GM19239 (cell line): ENCODE measurements at regions not wholly inside any gene's neighbourhood (a gene's known extent, or its start where the extent isn't known, plus 50 kb on each side); places are given as distances from the start of the nearest gene placed in this dataset.

ENCODE experiments used
- DNase-seq: peaks from one replicate; pipeline ENCODE4 v3.0.0; 2011; ENCODE audit warnings: low spot score; ENCODE audit not compliant: insufficient read length
- FAIRE-seq: peaks from 2 replicates; lab custom pipeline; 2011; peaks lifted over from hg19 to GRCh38; lab: Jason Lieb, UNC

DNA sequence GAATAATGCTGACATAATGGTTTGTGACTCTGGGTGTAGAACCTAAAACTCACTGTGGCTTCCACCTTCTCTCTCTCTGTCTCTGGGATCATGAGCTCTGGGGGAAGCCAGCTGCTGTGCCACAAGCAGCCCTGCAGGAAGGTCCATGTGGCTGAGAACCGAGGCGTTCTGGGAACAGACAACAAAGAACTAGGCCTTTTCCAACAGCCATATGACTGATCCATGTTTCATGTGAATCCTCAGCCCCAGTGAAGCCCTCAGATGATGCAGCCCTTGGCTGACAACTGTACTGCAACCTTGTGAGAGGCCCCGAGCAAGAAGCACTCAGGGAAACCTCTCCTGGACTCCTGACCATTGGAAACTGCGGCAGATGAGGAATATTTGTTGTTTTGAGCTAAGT lies 56.6 kb downstream of the HLA-G start:
- FAIRE-seq (no peak), DNase-seq (no peak)

DNA sequence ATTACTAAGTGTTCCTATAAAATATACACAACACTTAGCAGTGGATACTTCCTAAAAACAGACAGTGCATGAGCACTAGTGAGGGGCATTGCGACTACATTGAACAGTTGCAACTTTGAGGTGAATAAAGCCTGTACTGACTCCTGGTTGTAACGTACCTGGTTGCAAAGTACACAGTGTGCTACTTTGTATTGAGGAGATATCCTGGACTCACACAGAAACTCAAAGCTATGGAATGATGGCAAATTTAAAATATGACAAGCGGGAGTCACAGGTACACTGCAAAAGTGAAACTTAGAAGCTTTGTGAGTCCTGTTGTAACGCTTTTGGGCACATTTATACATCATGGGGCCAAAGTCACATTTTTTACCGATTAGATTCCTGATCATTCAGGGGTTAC lies 55.6 kb upstream of the HLA-A start:
- no peak for DNase-seq
- FAIRE-seq = no peak

DNA sequence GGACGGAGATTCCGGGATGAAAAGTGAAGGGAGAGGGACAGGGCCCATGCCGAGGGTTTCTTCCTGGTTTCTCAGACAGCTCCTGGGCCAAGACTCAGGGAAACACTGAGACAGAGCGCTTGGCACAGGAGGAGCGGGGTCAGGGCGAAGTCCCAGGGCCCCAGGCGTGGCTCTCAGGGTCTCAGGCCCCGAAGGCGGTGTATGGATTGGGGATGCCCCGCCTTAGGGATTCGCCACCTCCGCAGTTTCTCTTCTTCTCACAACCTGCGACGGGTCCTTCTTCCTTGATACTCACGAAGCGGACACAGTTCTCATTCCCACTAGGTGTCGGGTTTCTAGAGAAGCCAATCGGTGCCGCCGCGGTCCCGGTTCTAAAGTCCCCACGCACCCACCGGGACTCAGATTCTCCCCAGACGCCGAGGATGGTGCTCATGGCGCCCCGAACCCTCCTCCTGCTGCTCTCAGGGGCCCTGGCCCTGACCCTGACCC lies 55.0 kb upstream of the HLA-A start:
- FAIRE-seq (peak; percentile 98), DNase-seq (peak; percentile 24)

DNA sequence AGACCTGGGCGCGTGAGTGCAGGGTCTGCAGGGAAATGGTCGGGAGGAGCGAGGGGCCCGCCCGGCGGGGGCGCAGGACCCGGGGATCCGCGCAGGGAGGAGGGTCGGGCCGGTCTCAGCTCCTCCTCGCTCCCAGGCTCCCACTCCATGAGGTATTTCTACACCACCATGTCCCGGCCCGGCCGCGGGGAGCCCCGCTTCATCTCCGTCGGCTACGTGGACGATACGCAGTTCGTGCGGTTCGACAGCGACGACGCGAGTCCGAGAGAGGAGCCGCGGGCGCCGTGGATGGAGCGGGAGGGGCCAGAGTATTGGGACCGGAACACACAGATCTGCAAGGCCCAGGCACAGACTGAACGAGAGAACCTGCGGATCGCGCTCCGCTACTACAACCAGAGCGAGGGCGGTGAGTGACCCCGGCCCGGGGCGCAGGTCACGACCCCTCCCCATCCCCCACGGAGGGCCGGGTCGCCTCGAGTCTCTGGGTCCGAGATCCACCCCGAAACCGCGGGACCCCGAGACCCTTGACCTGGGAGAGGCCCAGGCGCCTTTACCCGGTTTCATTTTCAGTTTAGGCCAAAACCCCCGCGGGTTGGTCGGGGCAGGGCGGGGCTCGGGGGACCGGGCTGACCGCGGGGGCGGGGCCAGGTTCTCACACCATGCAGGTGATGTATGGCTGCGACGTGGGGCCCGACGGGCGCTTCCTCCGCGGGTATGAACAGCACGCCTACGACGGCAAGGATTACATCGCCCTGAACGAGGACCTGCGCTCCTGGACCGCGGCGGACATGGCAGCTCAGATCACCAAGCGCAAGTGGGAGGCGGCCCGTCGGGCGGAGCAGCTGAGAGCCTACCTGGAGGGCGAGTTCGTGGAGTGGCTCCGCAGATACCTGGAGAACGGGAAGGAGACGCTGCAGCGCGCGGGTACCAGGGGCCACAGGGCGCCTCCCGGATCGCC lies 54.2 kb upstream of the HLA-A start:
- DNase-seq = peak; percentile 67
- FAIRE-seq = peak; percentile 92
